C4-2B (cell line): ENCODE measurements at regions not wholly inside any gene's neighbourhood (a gene's known extent, or its start where the extent isn't known, plus 50 kb on each side); places are given as distances from the start of the nearest gene placed in this dataset.
"Not testable (repeated sequence)": the region's sequence is repeated elsewhere in the genome, so short reads cannot be mapped to it uniquely, and the experiment has no call there.

Experiments
- H3K27ac ChIP-seq: fragments of 450-650 bp; 2 replicates; pipeline ENCODE4 v1.5.1; 2017
- ZFX ChIP-seq: fragments of 450-650 bp; IDR thresholded peaks from 2 replicates; pipeline ENCODE4 v1.6.1; 2017
- TF ChIP-seq, protein P1 (sequence below): fragments of 450-650 bp; conservative IDR thresholded peaks from 2 replicates; pipeline ENCODE4 v1.5.1; 2017; ENCODE audit warnings: mild to moderate bottlenecking

DNA sequence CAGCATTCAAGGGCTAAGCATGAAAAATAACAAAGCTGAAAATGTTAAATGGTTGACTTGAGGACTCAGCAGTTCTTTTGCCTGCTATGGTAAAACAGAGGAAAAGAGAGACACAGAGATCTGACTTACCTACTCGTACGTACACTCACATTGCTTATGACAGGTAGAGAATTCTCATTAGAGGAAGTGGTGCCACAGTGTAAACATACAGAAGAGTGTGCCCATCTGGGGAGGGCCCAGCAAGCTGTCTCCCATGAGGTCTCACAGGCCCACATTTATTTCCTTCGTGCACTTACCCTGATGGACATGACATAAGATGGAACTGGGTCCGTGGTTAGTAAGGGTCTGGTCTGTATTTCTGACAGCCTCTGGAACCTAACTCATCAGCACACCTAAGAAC lies 729.1 kb downstream of the BCL11A start:
- H3K27ac ChIP-seq = no peak overlapping the region
- TF ChIP-seq, protein P1, sequence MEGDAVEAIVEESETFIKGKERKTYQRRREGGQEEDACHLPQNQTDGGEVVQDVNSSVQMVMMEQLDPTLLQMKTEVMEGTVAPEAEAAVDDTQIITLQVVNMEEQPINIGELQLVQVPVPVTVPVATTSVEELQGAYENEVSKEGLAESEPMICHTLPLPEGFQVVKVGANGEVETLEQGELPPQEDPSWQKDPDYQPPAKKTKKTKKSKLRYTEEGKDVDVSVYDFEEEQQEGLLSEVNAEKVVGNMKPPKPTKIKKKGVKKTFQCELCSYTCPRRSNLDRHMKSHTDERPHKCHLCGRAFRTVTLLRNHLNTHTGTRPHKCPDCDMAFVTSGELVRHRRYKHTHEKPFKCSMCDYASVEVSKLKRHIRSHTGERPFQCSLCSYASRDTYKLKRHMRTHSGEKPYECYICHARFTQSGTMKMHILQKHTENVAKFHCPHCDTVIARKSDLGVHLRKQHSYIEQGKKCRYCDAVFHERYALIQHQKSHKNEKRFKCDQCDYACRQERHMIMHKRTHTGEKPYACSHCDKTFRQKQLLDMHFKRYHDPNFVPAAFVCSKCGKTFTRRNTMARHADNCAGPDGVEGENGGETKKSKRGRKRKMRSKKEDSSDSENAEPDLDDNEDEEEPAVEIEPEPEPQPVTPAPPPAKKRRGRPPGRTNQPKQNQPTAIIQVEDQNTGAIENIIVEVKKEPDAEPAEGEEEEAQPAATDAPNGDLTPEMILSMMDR = no peak
- TF ChIP-seq ZFX = no peak

DNA sequence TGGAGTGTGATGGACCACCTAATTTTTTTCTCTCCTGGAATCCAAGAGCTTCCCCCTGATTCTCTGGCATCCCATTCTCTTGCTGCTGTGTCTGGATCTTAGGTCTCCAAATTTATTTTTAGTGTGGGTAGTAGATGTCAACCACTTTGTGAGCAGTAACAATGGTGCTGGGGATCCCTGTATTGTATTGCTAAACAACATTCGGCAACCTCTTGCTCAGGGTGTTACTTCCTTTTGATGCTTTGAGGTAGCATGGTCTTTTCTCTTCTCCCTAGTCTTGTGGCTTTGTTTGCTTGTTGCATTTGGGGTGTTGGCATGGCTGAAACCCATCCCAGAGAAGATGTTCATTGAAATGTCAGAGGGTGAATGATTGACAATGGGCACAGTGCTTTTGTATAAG lies 737.4 kb downstream of the BCL11A start:
- H3K27ac ChIP-seq = no peak overlapping the region
- TF ChIP-seq ZFX = no peak

DNA sequence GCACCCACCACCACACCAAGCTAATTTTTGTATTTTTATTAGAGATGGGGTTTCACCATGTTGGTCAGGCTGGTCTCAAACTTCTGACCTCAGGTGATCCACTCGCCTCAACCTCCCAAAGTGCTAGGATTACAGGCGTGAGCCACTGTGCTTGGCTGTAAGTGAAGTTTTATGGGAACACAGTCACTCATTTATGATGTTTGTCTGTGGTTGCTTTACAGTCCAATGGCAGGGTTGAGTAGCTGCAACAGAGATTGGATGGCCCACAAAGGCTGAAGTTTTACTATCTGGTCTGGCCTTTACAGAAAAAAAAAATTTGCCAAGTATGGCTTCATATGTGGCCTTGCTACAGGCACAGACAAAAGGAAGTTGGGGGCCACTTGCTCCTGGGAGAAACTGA lies 743.2 kb downstream of the BCL11A start:
- H3K27ac ChIP-seq = not testable (repeated sequence)

DNA sequence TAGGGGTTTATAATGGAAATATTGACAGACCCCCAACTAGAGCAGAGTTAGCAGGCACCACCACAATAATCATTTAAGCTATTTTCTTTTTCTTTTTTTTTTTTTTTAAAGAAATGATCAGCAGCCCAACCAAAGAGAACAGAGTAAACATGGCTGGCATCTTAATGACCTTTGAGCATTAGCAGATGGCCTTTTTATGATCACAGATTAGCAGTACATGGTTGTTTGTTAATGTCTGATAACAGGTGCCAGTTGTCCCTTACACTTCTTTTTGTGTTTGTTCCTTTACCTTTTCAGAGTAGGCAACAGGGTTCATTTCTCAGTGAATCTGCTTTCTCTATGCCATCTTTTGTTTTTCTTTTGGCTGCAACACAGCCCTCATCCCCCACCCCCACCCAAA lies 747.0 kb downstream of the BCL11A start:
- TF ChIP-seq, protein P1 = no peak
- TF ChIP-seq ZFX = no peak
- H3K27ac ChIP-seq = no peak overlapping the region

DNA sequence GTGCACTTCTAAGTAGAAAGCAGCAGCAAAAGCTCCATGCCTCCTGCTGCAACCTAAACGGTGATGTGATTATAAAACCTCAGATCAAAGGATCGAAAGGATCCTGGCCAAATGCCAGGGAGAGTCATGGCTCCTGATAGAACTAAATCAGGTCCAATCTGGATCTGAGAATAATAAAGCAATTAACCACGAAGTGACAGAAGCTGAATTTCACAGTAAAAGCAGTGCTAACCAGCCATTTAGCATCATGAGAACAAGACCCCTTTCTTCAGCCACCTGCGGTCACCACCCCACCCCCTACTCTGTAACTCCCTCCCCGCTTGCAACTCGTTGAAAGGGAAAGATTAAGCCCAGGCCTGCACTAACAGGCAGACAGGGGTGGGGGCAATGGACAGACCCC lies 748.7 kb downstream of the BCL11A start:
- H3K27ac ChIP-seq = no peak overlapping the region
- TF ChIP-seq ZFX = no peak
- TF ChIP-seq, protein P1 = no peak

DNA sequence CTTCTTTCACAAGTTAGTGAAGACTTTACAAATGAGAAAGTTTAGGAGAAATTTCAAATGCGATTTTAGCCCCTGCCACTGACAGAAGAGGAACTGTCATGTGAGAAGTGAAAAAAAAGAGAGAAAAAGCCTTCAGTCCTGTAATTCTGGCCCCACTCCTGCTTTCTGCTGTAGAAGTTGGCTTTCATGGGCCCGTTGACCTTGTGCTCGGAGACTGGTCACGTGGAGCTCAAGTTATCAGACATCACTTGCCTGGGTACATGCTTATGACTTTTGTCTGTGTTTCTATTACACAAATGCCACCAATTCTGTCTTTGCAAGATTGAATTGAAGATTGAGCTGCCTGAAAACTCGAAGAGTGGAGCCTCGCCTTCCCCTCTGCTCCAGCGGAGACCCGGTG lies 749.9 kb downstream of the BCL11A start:
- TF ChIP-seq ZFX = no peak
- TF ChIP-seq, protein P1 = no peak
- no peak overlapping the region for H3K27ac ChIP-seq

DNA sequence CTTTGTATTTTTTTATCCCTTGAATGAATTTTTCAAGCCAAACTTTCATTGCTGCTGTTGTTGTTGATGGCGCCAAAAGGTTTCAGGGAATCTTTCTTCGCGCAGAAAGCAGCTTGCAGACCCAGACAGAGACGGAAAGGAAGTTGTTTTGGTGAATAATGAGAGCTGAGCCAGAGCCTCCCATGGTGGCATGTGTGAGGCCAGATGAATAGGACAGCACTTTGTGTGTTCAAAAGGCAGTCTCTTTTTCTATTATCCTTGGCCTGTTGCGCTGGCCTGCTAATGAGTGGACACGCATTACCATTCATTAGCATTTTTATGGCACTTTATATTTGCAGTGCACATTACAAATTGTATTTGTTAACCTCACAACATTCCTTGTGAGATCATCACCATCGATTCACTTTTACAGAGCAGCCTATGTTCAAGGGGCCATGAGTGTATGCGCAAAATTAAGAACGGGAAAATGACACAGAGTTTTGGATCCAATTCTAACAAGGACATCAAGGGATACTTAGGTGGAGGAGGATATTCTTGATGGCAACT lies 754.7 kb downstream of the BCL11A start:
- no peak overlapping the region for H3K27ac ChIP-seq
- TF ChIP-seq ZFX = no peak
- TF ChIP-seq, protein P1 = no peak

DNA sequence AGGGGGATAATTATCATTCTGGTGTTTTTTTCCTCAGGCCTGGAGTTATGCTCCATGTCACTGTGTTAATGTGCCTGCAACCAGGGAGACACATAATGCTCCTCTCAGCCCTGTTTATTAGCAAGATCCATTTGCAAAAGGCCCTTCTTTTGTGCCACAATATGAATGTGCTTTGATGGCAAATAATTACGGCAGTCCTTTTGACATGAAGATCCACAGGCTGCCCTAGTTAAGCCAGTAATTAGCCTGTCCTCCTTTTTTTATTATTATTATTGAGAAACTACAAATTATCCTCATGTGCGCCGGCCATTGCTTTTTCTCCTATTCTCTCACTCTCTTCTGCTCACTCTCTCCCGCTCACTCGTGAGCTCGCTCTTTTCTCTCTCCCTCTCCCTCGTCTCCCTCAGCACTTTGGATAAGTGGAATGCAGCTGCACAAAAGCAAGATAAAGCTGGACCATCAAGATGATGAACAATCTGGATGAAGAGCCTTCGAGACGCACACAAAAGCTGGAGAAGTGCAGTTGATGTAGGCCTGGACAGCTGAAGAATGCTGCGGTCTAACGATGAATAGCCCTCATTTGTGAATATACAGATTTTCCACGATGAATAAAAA lies 762.3 kb downstream of the BCL11A start:
- H3K27ac ChIP-seq = no peak overlapping the region
- no peak for TF ChIP-seq ZFX
- TF ChIP-seq, protein P1 = no peak
